ENCODE measurements at regions not wholly inside any gene's neighbourhood (a gene's known extent, or its start where the extent isn't known, plus 50 kb on each side); places are given as distances from the start of the nearest gene placed in this dataset.

DNA sequence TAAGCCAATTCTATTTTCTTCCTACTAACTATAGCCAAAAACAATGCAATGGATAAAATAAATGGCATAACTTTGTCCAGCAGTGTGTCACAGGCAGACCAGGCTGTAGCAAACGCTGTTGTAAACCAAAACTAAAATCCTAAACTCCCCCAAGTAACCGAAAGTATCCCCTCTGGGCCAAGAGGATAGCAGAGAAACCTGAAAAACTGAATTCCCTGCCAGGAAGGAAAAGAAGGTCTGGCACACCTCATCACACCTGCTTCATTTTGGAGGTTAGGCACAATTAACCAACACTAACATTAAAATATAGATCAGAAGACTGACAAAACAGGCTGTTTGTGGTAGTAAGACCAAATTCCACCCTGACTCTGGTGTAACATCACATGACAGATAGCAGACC is 356.8 kb upstream of the C1orf87 start:
- TF ChIP-seq JUND (IDR thresholded peaks at IDR 0.05) = no peak
- TF ChIP-seq, protein P1, sequence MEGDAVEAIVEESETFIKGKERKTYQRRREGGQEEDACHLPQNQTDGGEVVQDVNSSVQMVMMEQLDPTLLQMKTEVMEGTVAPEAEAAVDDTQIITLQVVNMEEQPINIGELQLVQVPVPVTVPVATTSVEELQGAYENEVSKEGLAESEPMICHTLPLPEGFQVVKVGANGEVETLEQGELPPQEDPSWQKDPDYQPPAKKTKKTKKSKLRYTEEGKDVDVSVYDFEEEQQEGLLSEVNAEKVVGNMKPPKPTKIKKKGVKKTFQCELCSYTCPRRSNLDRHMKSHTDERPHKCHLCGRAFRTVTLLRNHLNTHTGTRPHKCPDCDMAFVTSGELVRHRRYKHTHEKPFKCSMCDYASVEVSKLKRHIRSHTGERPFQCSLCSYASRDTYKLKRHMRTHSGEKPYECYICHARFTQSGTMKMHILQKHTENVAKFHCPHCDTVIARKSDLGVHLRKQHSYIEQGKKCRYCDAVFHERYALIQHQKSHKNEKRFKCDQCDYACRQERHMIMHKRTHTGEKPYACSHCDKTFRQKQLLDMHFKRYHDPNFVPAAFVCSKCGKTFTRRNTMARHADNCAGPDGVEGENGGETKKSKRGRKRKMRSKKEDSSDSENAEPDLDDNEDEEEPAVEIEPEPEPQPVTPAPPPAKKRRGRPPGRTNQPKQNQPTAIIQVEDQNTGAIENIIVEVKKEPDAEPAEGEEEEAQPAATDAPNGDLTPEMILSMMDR (IDR thresholded peaks at IDR 0.05; ENCODE audit: low read depth, low read length, missing input control) = no peak
- no peak for TF ChIP-seq REST (IDR thresholded peaks at IDR 0.05)
- TF ChIP-seq, protein P2, sequence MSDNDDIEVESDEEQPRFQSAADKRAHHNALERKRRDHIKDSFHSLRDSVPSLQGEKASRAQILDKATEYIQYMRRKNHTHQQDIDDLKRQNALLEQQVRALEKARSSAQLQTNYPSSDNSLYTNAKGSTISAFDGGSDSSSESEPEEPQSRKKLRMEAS (IDR thresholded peaks at IDR 0.05) = no peak
- no peak for TF ChIP-seq SP1 (IDR thresholded peaks at IDR 0.05)
- TF ChIP-seq FOXA1 (IDR thresholded peaks at IDR 0.05) = no peak
- no peak for TF ChIP-seq FOXA2 (IDR thresholded peaks at IDR 0.05)
- TF ChIP-seq YY1 (IDR thresholded peaks at IDR 0.05) = no peak
- no peak for TF ChIP-seq RAD21 (IDR thresholded peaks at IDR 0.05)
- TF ChIP-seq ATF3 (IDR thresholded peaks at IDR 0.05) = no peak
